BE2C (cell line): ENCODE measurements at regions not wholly inside any gene's neighbourhood (a gene's known extent, or its start where the extent isn't known, plus 50 kb on each side); places are given as distances from the start of the nearest gene placed in this dataset.
"Not testable (repeated sequence)": the region's sequence is repeated elsewhere in the genome, so short reads cannot be mapped to it uniquely, and the experiment has no call there.

Experiments used
- DNase-seq: peaks from one replicate; pipeline ENCODE4 v3.0.0-alpha.2; 2020
- H3K27me3 ChIP-seq: fragments of 250-450 bp; sonication (Bioruptor Pico); 2 replicates; pipeline ENCODE4 v1.5.1; 2020; ENCODE audit warnings: mild to moderate bottlenecking
- H3K36me3 ChIP-seq: fragments of 250-450 bp; sonication (Bioruptor Pico); 2 replicates; pipeline ENCODE4 v1.5.1; 2020; ENCODE audit warnings: mild to moderate bottlenecking
- H3K4me1 ChIP-seq: fragments of 250-450 bp; sonication (Bioruptor Pico); 2 replicates; pipeline ENCODE4 v1.5.1; 2020
- H3K4me3 ChIP-seq: 2 replicates; pipeline ENCODE4 v1.5.1; 2011; ENCODE audit warnings: low read depth, low read length
- H3K9me3 ChIP-seq: fragments of 250-450 bp; sonication (Bioruptor Pico); 2 replicates; pipeline ENCODE4 v1.5.1; 2020
- CTCF ChIP-seq: IDR thresholded peaks from 2 replicates; pipeline ENCODE4 v1.5.1; 2012; ENCODE audit warnings: mild to moderate bottlenecking, low read depth, low read length

GRCh38 chr6:101146389-101146788 lies 247.1 kb upstream of the GRIK2 start:
- no peaks in the 10 kb centered on the region for H3K4me1 ChIP-seq
- no peaks in the 10 kb centered on the region for H3K36me3 ChIP-seq
- no peak for TF ChIP-seq CTCF
- DNase-seq: no peak
- no peaks in the 10 kb centered on the region for H3K27me3 ChIP-seq
- no peaks in the 10 kb centered on the region for H3K9me3 ChIP-seq
- no peak overlapping the region for H3K4me3 ChIP-seq

- no peaks in the 10 kb centered on the region for H3K9me3 ChIP-seq
- TF ChIP-seq CTCF: no peak
- no peaks in the 10 kb centered on the region for H3K27me3 ChIP-seq
- DNase-seq: no peak
- no peaks in the 10 kb centered on the region for H3K36me3 ChIP-seq
- H3K4me1 ChIP-seq: no peaks in the 10 kb centered on the region
- no peak overlapping the region for H3K4me3 ChIP-seq
Measured at GRCh38 chr6:101150226-101150625, 243.3 kb upstream of the GRIK2 start.

GRCh38 chr6:101157638-101158037 lies 235.9 kb upstream of the GRIK2 start:
- H3K4me3 ChIP-seq, H3K9me3 ChIP-seq, H3K36me3 ChIP-seq, H3K27me3 ChIP-seq, DNase-seq, H3K4me1 ChIP-seq: not testable (repeated sequence)

GRCh38 chr6:101163611-101164010 lies 229.9 kb upstream of the GRIK2 start:
- no peak for DNase-seq
- TF ChIP-seq CTCF: no peak
- no peaks in the 10 kb centered on the region for H3K27me3 ChIP-seq
- no peaks in the 10 kb centered on the region for H3K4me1 ChIP-seq
- H3K9me3 ChIP-seq: no peaks in the 10 kb centered on the region
- no peaks in the 10 kb centered on the region for H3K36me3 ChIP-seq
- H3K4me3 ChIP-seq: no peak overlapping the region

GRCh38 chr6:101167638-101168037 lies 225.9 kb upstream of the GRIK2 start:
- no peak overlapping the region for H3K4me3 ChIP-seq
- TF ChIP-seq CTCF: no peak

GRCh38 chr6:101171049-101171448 lies 222.5 kb upstream of the GRIK2 start:
- H3K36me3 ChIP-seq, H3K9me3 ChIP-seq, H3K4me3 ChIP-seq, DNase-seq, H3K27me3 ChIP-seq, H3K4me1 ChIP-seq: not testable (repeated sequence)

More at GRCh38 chr6:101167638-101168037, 225.9 kb upstream of the GRIK2 start:
- no peaks in the 10 kb centered on the region for H3K4me1 ChIP-seq
- H3K9me3 ChIP-seq: no peaks in the 10 kb centered on the region
- no peaks in the 10 kb centered on the region for H3K36me3 ChIP-seq
- H3K27me3 ChIP-seq: no peaks in the 10 kb centered on the region
- no peak for DNase-seq

- H3K36me3 ChIP-seq: no peaks in the 10 kb centered on the region
- no peak overlapping the region for H3K4me3 ChIP-seq
- no peak for DNase-seq
- H3K27me3 ChIP-seq: no peaks in the 10 kb centered on the region
- TF ChIP-seq CTCF: no peak
- no peaks in the 10 kb centered on the region for H3K4me1 ChIP-seq
- H3K9me3 ChIP-seq: no peaks in the 10 kb centered on the region
Measured at GRCh38 chr6:101178748-101179147, 214.8 kb upstream of the GRIK2 start.
